ENCODE measurements at regions not wholly inside any gene's neighbourhood (a gene's known extent, or its start where the extent isn't known, plus 50 kb on each side); places are given as distances from the start of the nearest gene placed in this dataset.

- Histone ChIP-seq H3K36me3 (ENCODE audit: control insufficient read depth in 4 of 4, insufficient read depth in 3 of 4, low read depth in 1 of 4, low read length in 3 of 4) (no peaks in the 10 kb centered on the region), H3K27me3 (ENCODE audit: control insufficient read depth in 4 of 4, insufficient read depth in 4 of 4, low read length in 3 of 4) (no peaks in the 10 kb centered on the region), H3K4me1 (ENCODE audit: control insufficient read depth in 4 of 4, insufficient read depth in 4 of 4, low read length in 3 of 4) (peaks cover 0 to 5% (median 0%) of the 10 kb centered on the region in 4 donors), H3K9ac (ENCODE audit: low read depth in 1 of 2, low read length in 2 of 2) (no peak overlapping the region), H3K27ac (ENCODE audit: low read depth in 1 of 2, low read length in 2 of 2) (no peak overlapping the region), H3K9me3 (ENCODE audit: control insufficient read depth in 4 of 4, low read length in 3 of 4) (no peaks in the 10 kb centered on the region), H3K4me3 (ENCODE audit: low read depth in 1 of 3, low read length in 3 of 3) (no peak overlapping the region)
- WGBS: 81% methylated on average over 10 of the region's 10 CpGs
- DNase-seq (ENCODE audit: low spot score): no peak
- TF ChIP-seq HNF4A (conservative IDR thresholded peaks at IDR 0.05): no peak
- TF ChIP-seq REST (IDR thresholded peaks at IDR 0.05): no peak
These were observed 62.2 kb downstream of the PSMG1 start for GRCh38 chr21:39120876-39121599.

- H3K9me3 ChIP-seq (ENCODE audit: control insufficient read depth in 4 of 4, low read length in 3 of 4): no peaks in the 10 kb centered on the region
- no peaks in the 10 kb centered on the region for H3K27me3 ChIP-seq (ENCODE audit: control insufficient read depth in 4 of 4, insufficient read depth in 4 of 4, low read length in 3 of 4)
- TF ChIP-seq MAX (IDR thresholded peaks at IDR 0.05) (no peak), GABPA (IDR thresholded peaks at IDR 0.05 in 1 of 2, conservative IDR thresholded peaks at IDR 0.05 in 1 of 2) (no peak), REST (IDR thresholded peaks at IDR 0.05) (no peak), NR2F2 (IDR thresholded peaks at IDR 0.05) (no peak), FOXA1 (IDR thresholded peaks at IDR 0.05) (no peak), SP1 (IDR thresholded peaks at IDR 0.05) (no peak), JUND (IDR thresholded peaks at IDR 0.05) (no peak), HNF4A (conservative IDR thresholded peaks at IDR 0.05) (no peak), ATF3 (IDR thresholded peaks at IDR 0.05) (no peak), HNF4G (IDR thresholded peaks at IDR 0.05) (no peak), EGR1 (IDR thresholded peaks at IDR 0.05; ENCODE audit: low read depth in 2 of 2) (no peak), FOXA2 (IDR thresholded peaks at IDR 0.05) (no peak), TAF1 (conservative IDR thresholded peaks at IDR 0.05) (no peak), CTCF (IDR thresholded peaks at IDR 0.05; ENCODE audit: low read depth, low read length, missing input control) (no peak), RAD21 (IDR thresholded peaks at IDR 0.05) (no peak), ZBTB33 (IDR thresholded peaks at IDR 0.05) (no peak), RXRA (IDR thresholded peaks at IDR 0.05) (no peak), YY1 (IDR thresholded peaks at IDR 0.05) (no peak)
- H3K27ac ChIP-seq (ENCODE audit: low read depth in 1 of 2, low read length in 2 of 2): no peak overlapping the region
- no peak overlapping the region for H3K9ac ChIP-seq (ENCODE audit: low read depth in 1 of 2, low read length in 2 of 2)
- DNase-seq (ENCODE audit: low spot score): no peak
- H3K4me3 ChIP-seq (ENCODE audit: low read depth in 1 of 3, low read length in 3 of 3): no peak overlapping the region
- H3K36me3 ChIP-seq (ENCODE audit: control insufficient read depth in 4 of 4, insufficient read depth in 3 of 4, low read depth in 1 of 4, low read length in 3 of 4): no peaks in the 10 kb centered on the region
- no peaks in the 10 kb centered on the region for H3K4me1 ChIP-seq (ENCODE audit: control insufficient read depth in 4 of 4, insufficient read depth in 4 of 4, low read length in 3 of 4)
- 90% methylated on average over 6 of the region's 6 CpGs for WGBS
These were observed 63.4 kb downstream of the PSMG1 start for GRCh38 chr21:39119891-39120290.
